OCI-LY3 (cell line): ENCODE measurements at regions not wholly inside any gene's neighbourhood (a gene's known extent, or its start where the extent isn't known, plus 50 kb on each side); places are given as distances from the start of the nearest gene placed in this dataset.
"Not testable (repeated sequence)": the region's sequence is repeated elsewhere in the genome, so short reads cannot be mapped to it uniquely, and the experiment has no call there.

Experiments used
- H2AFZ ChIP-seq: fragments of 200-600, 300-600 bp; shearing (Covaris generic); 2 replicates; pipeline ENCODE4 v1.6.0; 2014; ENCODE audit warnings: antibody characterized with exemption, low read depth, low read length
- H3K27ac ChIP-seq: fragments of 200-600, 300-600 bp; sonication (generic); 2 replicates; pipeline ENCODE4 v1.5.1; 2014; ENCODE audit warnings: mild to moderate bottlenecking, low read length, moderate library complexity, mixed read lengths
- H3K27me3 ChIP-seq: fragments of 200-600, 300-600 bp; sonication (generic); 2 replicates; pipeline ENCODE4 v1.6.1; 2014; ENCODE audit warnings: low read depth, low read length, mixed read lengths
- H3K36me3 ChIP-seq: fragments of 200-600, 300-600 bp; sonication (generic); replicated peaks from 2 replicates; pipeline ENCODE3; 2014; ENCODE audit warnings: low read depth, low read length, mixed read lengths
- H3K4me1 ChIP-seq: fragments of 300-600, 200-600 bp; sonication (generic); 2 replicates; pipeline ENCODE4 v1.6.1; 2014; ENCODE audit warnings: low read length, mixed read lengths
- H3K4me2 ChIP-seq: fragments of 200-600, 300-600 bp; sonication (generic); 2 replicates; pipeline ENCODE4 v1.6.1; 2014; ENCODE audit warnings: low read length, mixed read lengths
- H3K4me3 ChIP-seq: fragments of 300-600, 200-600 bp; sonication (generic); 2 replicates; pipeline ENCODE4 v1.5.1; 2014; ENCODE audit warnings: antibody characterized with exemption, mild to moderate bottlenecking, low read length, moderate library complexity
- H3K79me2 ChIP-seq: fragments of 300-600, 200-600 bp; shearing (Covaris generic); 2 replicates; pipeline ENCODE4 v1.6.1; 2014; ENCODE audit warnings: mild to moderate bottlenecking, low read length, mixed read lengths
- H3K9ac ChIP-seq: fragments of 300-600, 200-600 bp; shearing (Covaris generic); 2 replicates; pipeline ENCODE4 v1.6.0; 2014; ENCODE audit warnings: mild to moderate bottlenecking, low read length, moderate library complexity
- H3K9me3 ChIP-seq: fragments of 200-600, 300-600 bp; shearing (Covaris generic); 2 replicates; pipeline ENCODE4 v1.6.1; 2014; ENCODE audit warnings: low read length, mixed read lengths; ENCODE audit not compliant: insufficient read depth
- H4K20me1 ChIP-seq: fragments of 200-600, 300-600 bp; sonication (generic); 2 replicates; pipeline ENCODE4 v1.6.1; 2016; ENCODE audit warnings: low read length, mixed read lengths; ENCODE audit not compliant: insufficient read depth
- TF ChIP-seq, protein P1 (sequence below): fragments of 200-600, 300-600 bp; sonication (generic); IDR thresholded peaks from 2 replicates; pipeline ENCODE4 v1.5.1; 2014; ENCODE audit warnings: antibody characterized with exemption, low read length, low read depth

DNA sequence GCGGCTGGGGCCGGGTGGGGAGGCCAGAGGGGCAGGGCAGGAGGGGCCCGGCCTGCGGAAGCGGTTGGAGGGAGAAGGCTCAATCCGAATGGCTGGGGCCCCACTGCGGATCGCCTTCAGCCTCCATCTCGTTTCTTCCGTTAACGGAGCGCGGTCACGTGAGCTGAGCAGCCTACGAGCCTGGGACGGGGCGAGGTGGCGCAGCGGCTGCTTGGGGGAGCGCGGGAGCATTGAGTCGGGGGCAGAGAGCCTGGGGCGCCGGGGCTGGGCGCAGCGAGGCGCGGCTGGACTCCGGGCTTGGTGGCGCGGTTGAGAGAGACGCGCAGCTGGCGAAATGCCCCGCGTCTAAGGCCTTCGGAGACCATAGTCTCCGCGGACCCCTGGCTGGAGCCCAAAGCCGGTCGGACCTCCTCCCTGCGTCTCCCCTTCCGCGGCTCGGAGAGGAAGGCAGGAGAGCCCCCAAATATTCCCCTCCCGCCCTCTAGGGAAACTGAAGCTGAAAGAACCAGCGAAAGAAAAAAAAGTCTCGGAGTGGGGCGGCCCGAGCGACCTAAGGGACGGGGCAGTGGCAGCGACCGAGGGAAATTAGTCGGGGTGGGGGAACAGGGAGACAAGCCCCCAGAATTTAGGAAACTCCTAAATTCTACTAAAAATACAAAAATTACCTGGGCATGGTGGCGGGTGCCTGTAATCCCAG lies 94.7 kb upstream of the PLEKHM1 start:
- Histone ChIP-seq H3K4me2 (peak overlapping the region; percentile 96), H2AFZ (peak overlapping the region; percentile 75; the same call in 1 of the 2 replicates), H3K36me3 (peaks cover 13% of the 10 kb centered on the region), H3K9ac (peak overlapping the region; percentile 94), H3K79me2 (peaks cover 43% of the 10 kb centered on the region), H4K20me1 (peaks cover 13% of the 10 kb centered on the region), H3K27ac (peak overlapping the region; percentile 70), H3K4me3 (peak overlapping the region; percentile 94)
- TF ChIP-seq, protein P1, sequence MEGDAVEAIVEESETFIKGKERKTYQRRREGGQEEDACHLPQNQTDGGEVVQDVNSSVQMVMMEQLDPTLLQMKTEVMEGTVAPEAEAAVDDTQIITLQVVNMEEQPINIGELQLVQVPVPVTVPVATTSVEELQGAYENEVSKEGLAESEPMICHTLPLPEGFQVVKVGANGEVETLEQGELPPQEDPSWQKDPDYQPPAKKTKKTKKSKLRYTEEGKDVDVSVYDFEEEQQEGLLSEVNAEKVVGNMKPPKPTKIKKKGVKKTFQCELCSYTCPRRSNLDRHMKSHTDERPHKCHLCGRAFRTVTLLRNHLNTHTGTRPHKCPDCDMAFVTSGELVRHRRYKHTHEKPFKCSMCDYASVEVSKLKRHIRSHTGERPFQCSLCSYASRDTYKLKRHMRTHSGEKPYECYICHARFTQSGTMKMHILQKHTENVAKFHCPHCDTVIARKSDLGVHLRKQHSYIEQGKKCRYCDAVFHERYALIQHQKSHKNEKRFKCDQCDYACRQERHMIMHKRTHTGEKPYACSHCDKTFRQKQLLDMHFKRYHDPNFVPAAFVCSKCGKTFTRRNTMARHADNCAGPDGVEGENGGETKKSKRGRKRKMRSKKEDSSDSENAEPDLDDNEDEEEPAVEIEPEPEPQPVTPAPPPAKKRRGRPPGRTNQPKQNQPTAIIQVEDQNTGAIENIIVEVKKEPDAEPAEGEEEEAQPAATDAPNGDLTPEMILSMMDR = peak; percentile 30
- H3K27me3 ChIP-seq, H3K4me1 ChIP-seq, H3K9me3 ChIP-seq: not testable (repeated sequence)

DNA sequence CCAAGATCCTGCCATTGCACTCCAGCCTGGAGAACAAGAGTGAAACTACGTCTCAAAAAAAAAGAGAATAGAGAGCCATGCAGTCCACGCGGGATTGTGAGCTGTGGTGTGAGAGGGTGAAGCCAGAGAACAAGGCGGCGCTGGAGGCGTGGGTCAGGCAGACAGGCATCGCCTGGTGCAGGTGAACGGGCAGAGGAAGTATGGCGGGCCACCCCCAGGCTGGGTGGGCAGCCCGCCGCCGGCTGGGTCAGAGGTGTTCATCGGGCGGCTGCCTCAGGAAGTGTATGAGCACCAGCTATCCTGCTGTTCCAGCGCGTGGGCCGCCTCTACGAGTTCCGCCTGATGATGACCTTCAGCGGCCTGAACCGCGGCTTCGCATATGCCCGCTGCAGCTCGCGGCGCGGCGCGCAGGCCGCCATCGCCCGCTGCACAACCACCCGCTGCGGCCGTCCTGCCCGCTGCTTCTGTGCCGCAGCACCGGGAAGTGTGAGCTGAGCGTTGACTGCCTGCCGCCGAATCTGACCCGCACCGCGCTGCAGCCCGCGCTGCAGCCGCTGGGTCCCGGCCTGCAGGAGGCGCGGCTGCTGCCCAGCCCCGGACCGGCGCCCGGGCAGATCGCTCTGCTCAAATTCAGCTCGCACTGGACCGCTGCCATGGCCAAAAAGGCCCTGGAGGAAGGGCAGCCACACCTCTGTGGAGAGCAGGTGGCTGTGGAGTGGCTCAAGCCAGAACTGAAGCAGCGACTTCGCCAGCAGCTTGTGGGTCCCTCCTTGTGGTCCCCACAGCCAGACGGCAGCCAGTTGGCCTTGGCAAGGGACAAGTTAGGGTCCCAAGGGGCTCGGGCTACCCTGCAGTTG lies 95.5 kb upstream of the PLEKHM1 start:
- H3K27me3 ChIP-seq, H3K4me1 ChIP-seq, H4K20me1 ChIP-seq, H3K9me3 ChIP-seq, H3K36me3 ChIP-seq: not testable (repeated sequence)
- Histone ChIP-seq H3K4me3 (peak overlapping the region; percentile 94), H3K79me2 (peaks cover 36% of the 10 kb centered on the region), H3K4me2 (peak overlapping the region; percentile 96), H3K9ac (peak overlapping the region; percentile 94), H3K27ac (0 out of 2 replicates have a peak overlapping the region, but pooled peaks have one; percentile 70), H2AFZ (0 out of 2 replicates have a peak overlapping the region, but pooled peaks have one; percentile 30)

DNA sequence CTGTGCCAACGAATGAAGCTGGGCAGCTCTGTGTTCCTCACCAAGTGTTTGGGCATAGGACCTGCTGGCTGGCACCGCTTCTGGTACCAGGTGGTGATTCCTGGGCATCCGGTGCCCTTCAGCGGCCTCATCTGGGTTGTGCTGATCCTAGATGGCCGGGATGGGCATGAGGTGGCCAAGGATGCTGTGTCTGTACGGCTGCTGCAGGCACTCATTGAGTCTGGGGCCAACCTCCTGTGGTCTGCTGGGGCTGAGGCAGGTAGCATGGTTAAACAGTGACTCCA lies 96.1 kb upstream of the PLEKHM1 start:
- H3K4me1 ChIP-seq, H3K27ac ChIP-seq, H3K9me3 ChIP-seq, H3K36me3 ChIP-seq, H2AFZ ChIP-seq, H4K20me1 ChIP-seq, H3K9ac ChIP-seq, H3K27me3 ChIP-seq: not testable (repeated sequence)
- peak overlapping the region; percentile 96 for H3K4me2 ChIP-seq
- H3K4me3 ChIP-seq = peak overlapping the region; percentile 94
- peaks cover 30% of the 10 kb centered on the region for H3K79me2 ChIP-seq

DNA sequence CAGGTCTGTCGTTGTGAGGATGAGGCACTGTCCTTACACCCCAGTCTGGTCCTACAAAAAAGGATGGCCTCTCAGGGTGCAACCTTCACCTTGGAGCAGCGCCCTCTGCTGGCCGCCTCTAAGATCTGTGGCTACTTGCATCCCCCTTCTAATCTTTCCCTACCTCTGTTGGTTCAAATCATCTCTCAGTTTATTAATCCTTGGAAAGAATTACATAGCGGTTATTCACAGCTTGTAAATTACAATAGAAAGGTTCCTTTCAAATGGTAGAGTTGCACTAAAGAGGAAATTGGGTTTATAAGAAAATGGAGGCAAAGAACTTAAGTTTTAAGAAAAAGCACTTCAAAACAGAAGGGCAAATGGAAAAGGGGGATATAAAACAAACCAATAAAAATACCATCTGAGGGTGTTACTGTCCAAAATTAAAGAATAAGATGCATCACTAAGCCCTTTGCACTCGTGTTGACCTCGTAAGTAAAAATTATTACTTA lies 102.0 kb upstream of the PLEKHM1 start:
- not testable (repeated sequence) for H3K36me3 ChIP-seq, H3K27me3 ChIP-seq, H3K4me1 ChIP-seq, H3K79me2 ChIP-seq, H3K27ac ChIP-seq, H3K9ac ChIP-seq, H4K20me1 ChIP-seq, H2AFZ ChIP-seq, H3K9me3 ChIP-seq
- Histone ChIP-seq H3K4me3 (peak overlapping the region; percentile 31; the same call in 1 of the 2 replicates), H3K4me2 (peak overlapping the region; percentile 41; the same call in 1 of the 2 replicates)
- TF ChIP-seq, protein P1 = peak; percentile 50

DNA sequence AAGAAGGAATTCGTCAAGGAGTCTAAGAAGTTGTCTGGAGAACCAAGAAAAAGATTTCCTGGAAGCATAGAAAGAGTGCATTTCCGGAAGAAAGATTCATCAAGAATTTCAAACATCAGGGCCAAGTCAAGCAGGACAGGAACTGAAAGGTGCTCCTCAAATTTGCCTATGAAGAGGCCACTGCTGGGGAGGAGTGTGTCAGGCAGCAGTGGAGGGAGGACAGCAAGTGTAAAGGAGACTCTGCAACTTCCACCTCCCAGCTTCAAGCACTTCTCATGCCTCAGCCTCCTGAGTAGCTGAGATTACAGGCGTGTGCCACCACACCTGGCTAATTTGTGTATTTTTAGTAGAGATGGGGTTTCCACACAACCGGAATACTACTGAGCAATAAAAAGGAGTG lies 105.8 kb upstream of the PLEKHM1 start:
- H3K27me3 ChIP-seq, H3K4me2 ChIP-seq, H3K27ac ChIP-seq, H4K20me1 ChIP-seq, H3K9me3 ChIP-seq, H3K36me3 ChIP-seq, H3K4me3 ChIP-seq, H2AFZ ChIP-seq, H3K4me1 ChIP-seq, H3K9ac ChIP-seq, H3K79me2 ChIP-seq: not testable (repeated sequence)

DNA sequence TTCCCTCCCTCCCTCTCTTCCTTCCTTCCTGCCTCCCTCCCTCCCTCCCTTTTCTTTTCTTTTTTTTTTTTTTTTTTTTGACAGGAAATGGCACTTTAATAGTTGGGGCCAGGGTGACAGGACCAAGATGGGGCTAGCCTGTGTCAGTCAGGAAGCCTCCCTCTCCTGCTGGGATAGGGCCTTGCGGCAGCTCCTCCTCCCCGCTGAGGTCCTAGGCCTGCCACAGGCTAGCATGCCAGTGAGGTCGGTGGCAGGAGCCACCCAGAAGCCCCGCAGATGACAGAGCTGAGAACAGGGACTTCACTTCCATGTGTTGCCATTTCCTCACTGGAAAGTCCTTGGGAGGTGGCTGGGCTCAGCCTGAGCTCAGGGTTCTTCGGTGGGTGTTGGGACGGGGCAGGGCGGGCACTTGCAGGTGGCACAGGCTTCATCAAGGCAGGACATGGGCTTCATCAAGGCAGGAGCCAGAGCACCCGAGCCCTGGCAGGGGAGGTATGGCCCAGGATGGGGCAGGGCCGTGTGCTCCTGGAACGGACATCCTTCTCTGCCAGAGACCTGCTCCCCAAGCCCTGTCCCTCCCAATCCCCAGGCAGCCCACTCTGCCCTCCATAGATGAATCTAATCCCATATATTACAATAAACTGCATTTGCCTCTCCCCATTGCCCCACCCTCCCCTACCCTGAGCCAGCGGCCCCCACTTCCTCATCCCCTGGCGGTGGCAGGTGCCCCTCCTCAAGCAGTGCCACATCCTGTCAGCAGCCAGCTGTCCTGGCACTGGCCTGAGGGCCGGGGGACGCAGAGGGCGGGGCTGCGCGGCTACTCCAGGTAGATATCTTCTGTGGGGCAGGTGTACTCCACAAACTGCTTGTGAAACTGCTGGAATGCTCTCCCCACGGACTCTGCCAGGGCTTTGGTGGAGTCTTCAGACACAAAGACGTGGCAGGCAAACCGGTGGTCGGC lies 109.8 kb upstream of the PLEKHM1 start:
- H3K9ac ChIP-seq, H2AFZ ChIP-seq, H3K9me3 ChIP-seq, H3K27me3 ChIP-seq, H3K4me2 ChIP-seq, H3K79me2 ChIP-seq, H3K4me3 ChIP-seq, H3K36me3 ChIP-seq, H3K4me1 ChIP-seq, H4K20me1 ChIP-seq, H3K27ac ChIP-seq: not testable (repeated sequence)

DNA sequence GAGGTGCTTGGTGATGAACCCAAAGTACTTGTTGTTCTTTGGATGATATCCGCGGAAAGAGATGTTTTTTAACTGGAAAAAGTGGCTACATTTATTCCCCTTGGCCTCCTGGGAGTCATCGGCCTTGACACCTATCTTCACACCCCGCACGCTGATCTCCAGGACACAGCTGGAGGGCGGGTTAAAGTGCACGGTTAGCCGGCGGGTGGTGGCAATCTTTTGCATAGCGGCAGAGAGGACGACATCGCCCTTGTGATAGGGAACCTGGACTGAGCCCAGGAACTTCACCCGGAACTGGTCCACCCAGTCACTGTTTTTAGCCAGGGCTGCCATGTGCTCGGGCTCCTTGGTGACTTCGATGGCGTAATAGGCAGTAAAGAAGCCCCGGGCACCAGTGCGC lies 110.5 kb upstream of the PLEKHM1 start:
- H4K20me1 ChIP-seq, H3K9ac ChIP-seq, H3K36me3 ChIP-seq, H3K4me3 ChIP-seq, H3K4me2 ChIP-seq, H3K27ac ChIP-seq, H3K4me1 ChIP-seq, H3K79me2 ChIP-seq, H3K9me3 ChIP-seq, H3K27me3 ChIP-seq, H2AFZ ChIP-seq: not testable (repeated sequence)
